ENCODE measurements at regions not wholly inside any gene's neighbourhood (a gene's known extent, or its start where the extent isn't known, plus 50 kb on each side); places are given as distances from the start of the nearest gene placed in this dataset.

GRCh38 chr11:95495706-95496105, 264.7 kb upstream of the SESN3 start:
- peak in 2 of 5 donors; percentile 17 to 24 for DNase-seq
- H3K27me3 ChIP-seq: no peaks in the 10 kb centered on the region
- intact Hi-C loops (cut with DNase I): no loop called here
- H3K36me3 ChIP-seq: no peaks in the 10 kb centered on the region
- peak overlapping the region in 1 of 2 donors; percentile 67 for H3K27ac ChIP-seq
- TF ChIP-seq CTCF (IDR thresholded peaks at IDR 0.05) (no peak), POLR2A (IDR thresholded peaks at IDR 0.05) (no peak), EP300 (IDR thresholded peaks at IDR 0.05) (no peak)
- 9 to 26% (median 13%) methylated on average over 4 of the region's 4 CpGs for WGBS, 3 donors
- no peak overlapping the region for H3K4me3 ChIP-seq
- H3K9me3 ChIP-seq: no peaks in the 10 kb centered on the region
- H3K4me1 ChIP-seq (ENCODE audit: insufficient read depth): peaks cover 12% of the 10 kb centered on the region

- Histone ChIP-seq H3K36me3 (no peaks in the 10 kb centered on the region), H3K27ac (peak overlapping the region in 1 of 2 donors; percentile 67), H3K27me3 (no peaks in the 10 kb centered on the region), H3K4me1 (ENCODE audit: insufficient read depth) (peaks cover 12% of the 10 kb centered on the region), H3K9me3 (no peaks in the 10 kb centered on the region), H3K4me3 (no peak overlapping the region)
- WGBS, 3 donors: 96 to 100% (median 97%) methylated on average over 1 of the region's 1 CpG
- TF ChIP-seq EP300 (IDR thresholded peaks at IDR 0.05): no peak
- no peak for TF ChIP-seq POLR2A (IDR thresholded peaks at IDR 0.05)
- TF ChIP-seq CTCF (IDR thresholded peaks at IDR 0.05): no peak
- intact Hi-C loops (cut with DNase I): no loop called here
- no peak for DNase-seq
Measured at GRCh38 chr11:95494856-95495255, 263.9 kb upstream of the SESN3 start.

- 91 to 100% (median 98%) methylated on average over 4 of the region's 4 CpGs for WGBS, 3 donors
- no peaks in the 10 kb centered on the region for H3K27me3 ChIP-seq
- H3K4me3 ChIP-seq: no peak overlapping the region
- H3K36me3 ChIP-seq: no peaks in the 10 kb centered on the region
- intact Hi-C loops (cut with DNase I): no loop called here
- peaks cover 10% of the 10 kb centered on the region for H3K4me1 ChIP-seq (ENCODE audit: insufficient read depth)
- no peaks in the 10 kb centered on the region for H3K9me3 ChIP-seq
- no peak for DNase-seq
- no peak overlapping the region for H3K27ac ChIP-seq
- no peak for TF ChIP-seq POLR2A (IDR thresholded peaks at IDR 0.05)
- TF ChIP-seq EP300 (IDR thresholded peaks at IDR 0.05): no peak
- no peak for TF ChIP-seq CTCF (IDR thresholded peaks at IDR 0.05)
Measured at GRCh38 chr11:95494167-95494566, 263.2 kb upstream of the SESN3 start.

GRCh38 chr11:95490625-95491024, 259.6 kb upstream of the SESN3 start:
- no peaks in the 10 kb centered on the region for H3K9me3 ChIP-seq
- H3K27me3 ChIP-seq: no peaks in the 10 kb centered on the region
- H3K36me3 ChIP-seq: no peaks in the 10 kb centered on the region
- peaks cover 3% of the 10 kb centered on the region for H3K4me1 ChIP-seq (ENCODE audit: insufficient read depth)
- no peak overlapping the region for H3K4me3 ChIP-seq
- no peak for TF ChIP-seq CTCF (IDR thresholded peaks at IDR 0.05)
- no peak for TF ChIP-seq POLR2A (IDR thresholded peaks at IDR 0.05)
- no peak for TF ChIP-seq EP300 (IDR thresholded peaks at IDR 0.05)
- no peak overlapping the region for H3K27ac ChIP-seq
- 74 to 85% (median 76%) methylated on average over 1 of the region's 1 CpG for WGBS, 3 donors
- intact Hi-C loops (cut with DNase I): no loop called here
- no peak for DNase-seq

- H3K9me3 ChIP-seq: no peaks in the 10 kb centered on the region
- intact Hi-C loops (cut with DNase I): no loop called here
- no peaks in the 10 kb centered on the region for H3K36me3 ChIP-seq
- H3K27ac ChIP-seq: no peak overlapping the region
- TF ChIP-seq EP300 (IDR thresholded peaks at IDR 0.05): no peak
- H3K4me1 ChIP-seq (ENCODE audit: insufficient read depth): no peaks in the 10 kb centered on the region
- no peaks in the 10 kb centered on the region for H3K27me3 ChIP-seq
- no peak for DNase-seq
- H3K4me3 ChIP-seq: no peak overlapping the region
- 75 to 82% (median 77%) methylated on average over 5 of the region's 5 CpGs for WGBS, 3 donors
Measured at GRCh38 chr11:95487938-95488337, 256.9 kb upstream of the SESN3 start.

Data from ovary (tissue), 7 donors.